WTC11 (cell line): ENCODE measurements at regions not wholly inside any gene's neighbourhood (a gene's known extent, or its start where the extent isn't known, plus 50 kb on each side); places are given as distances from the start of the nearest gene placed in this dataset.

Experiments used
- ATAC-seq: fragments of 200-7000 bp; cut with Tn5 transposase; 2 replicates; pipeline ENCODE4 v1.10.0; 2021; ENCODE audit warnings: mild to moderate bottlenecking, moderate library complexity
- CTCF ChIA-PET: fragments of 300-600 bp; sonication (Branson Sonifier 250); formaldehyde crosslinking; loops from one replicate; lab custom pipeline; 2021; ENCODE audit warnings: antibody characterized with exemption; lab: Charles Lee
- POLR2A ChIA-PET: fragments of 350-600 bp; sonication (Branson Sonifier 250); formaldehyde crosslinking; loops from one replicate; lab custom pipeline; 2021; ENCODE audit warnings: antibody characterized with exemption; lab: Charles Lee
- DNase-seq: peaks from one replicate; pipeline ENCODE4 v3.0.0; 2021; ENCODE audit warnings: low spot score
- H3K27ac Mint-ChIP-seq: 2 replicates; pipeline ENCODE4 v1.8.0; 2021; ENCODE audit warnings: mixed read lengths
- H3K27me3 Mint-ChIP-seq: 2 replicates; pipeline ENCODE4 v1.8.0; 2021; ENCODE audit warnings: low read depth, mild to moderate bottlenecking, moderate library complexity, mixed read lengths
- H3K36me3 Mint-ChIP-seq: 2 replicates; pipeline ENCODE4 v1.8.0; 2021; ENCODE audit warnings: mixed read lengths
- H3K4me1 Mint-ChIP-seq: 2 replicates; pipeline ENCODE4 v1.8.0; 2022; ENCODE audit warnings: mixed read lengths
- H3K4me3 Mint-ChIP-seq: 2 replicates; pipeline ENCODE4 v1.8.0; 2021; ENCODE audit warnings: mild to moderate bottlenecking, moderate library complexity, mixed read lengths
- H3K9me3 Mint-ChIP-seq: 2 replicates; pipeline ENCODE4 v1.8.0; 2021; ENCODE audit warnings: mixed read lengths
- AFF4 ChIP-seq: sonication (generic); formaldehyde crosslinking; IDR thresholded peaks from 2 replicates; pipeline ENCODE4 v1.8.1; 2023; ENCODE audit warnings: mild to moderate bottlenecking, missing genetic modification reagents, borderline replicate concordance
- ATF1 ChIP-seq: sonication (generic); formaldehyde crosslinking; IDR thresholded peaks from 2 replicates; pipeline ENCODE4 v1.8.1; 2023; ENCODE audit warnings: mild to moderate bottlenecking, moderate library complexity, missing genetic modification reagents
- CDX4 ChIP-seq: fragments of 250-450 bp; sonication (Bioruptor Pico); IDR thresholded peaks from 2 replicates; pipeline ENCODE4 v1.9.0; 2021; ENCODE audit warnings: moderate library complexity, mild to moderate bottlenecking, inconsistent platforms, borderline replicate concordance
- ELF4 ChIP-seq: sonication (generic); formaldehyde crosslinking; IDR thresholded peaks from 2 replicates; pipeline ENCODE4 v1.8.1; 2022; ENCODE audit warnings: low read depth, mild to moderate bottlenecking, moderate library complexity, missing genetic modification reagents
- ESRRA ChIP-seq: sonication (generic); formaldehyde crosslinking; IDR thresholded peaks from 2 replicates; pipeline ENCODE4 v1.8.1; 2022; ENCODE audit warnings: mild to moderate bottlenecking, missing genetic modification reagents, borderline replicate concordance
- FOXP4 ChIP-seq: sonication (generic); formaldehyde crosslinking; IDR thresholded peaks from 2 replicates; pipeline ENCODE4 v1.8.0; 2022; ENCODE audit warnings: mild to moderate bottlenecking, missing genetic modification reagents
- GABPB1 ChIP-seq: sonication (generic); formaldehyde crosslinking; IDR thresholded peaks from 2 replicates; pipeline ENCODE4 v1.8.1; 2023; ENCODE audit warnings: mild to moderate bottlenecking, missing genetic modification reagents
- GRHL2 ChIP-seq: fragments of 250-450 bp; sonication (Bioruptor Pico); IDR thresholded peaks from 2 replicates; pipeline ENCODE4 v1.8.0; 2022; ENCODE audit warnings: mild to moderate bottlenecking, moderate library complexity; ENCODE audit not compliant: insufficient replicate concordance, severe bottlenecking
- KAT7 ChIP-seq: sonication (generic); formaldehyde crosslinking; IDR thresholded peaks from 2 replicates; pipeline ENCODE4 v1.8.1; 2023; ENCODE audit warnings: missing genetic modification reagents, mild to moderate bottlenecking, borderline replicate concordance
- NR1H2 ChIP-seq: sonication (generic); formaldehyde crosslinking; IDR thresholded peaks from 2 replicates; pipeline ENCODE4 v1.9.0; 2021; ENCODE audit warnings: mild to moderate bottlenecking, moderate library complexity, missing genetic modification reagents
- PRRX2 ChIP-seq: fragments of 250-450 bp; sonication (Bioruptor Pico); IDR thresholded peaks from 2 replicates; pipeline ENCODE4 v1.8.0; 2021; ENCODE audit warnings: mild to moderate bottlenecking
- SMAD4 ChIP-seq: sonication (generic); formaldehyde crosslinking; IDR thresholded peaks from 2 replicates; pipeline ENCODE4 v1.8.0; 2022; ENCODE audit warnings: mild to moderate bottlenecking, missing genetic modification reagents
- TP53 ChIP-seq: sonication (generic); formaldehyde crosslinking; IDR thresholded peaks from 2 replicates; pipeline ENCODE4 v1.8.1; 2023; ENCODE audit warnings: mild to moderate bottlenecking, missing genetic modification reagents
- ZMAT4 ChIP-seq: fragments of 250-450 bp; sonication (Bioruptor Pico); IDR thresholded peaks from 2 replicates; pipeline ENCODE4 v1.9.0; 2021; ENCODE audit warnings: mild to moderate bottlenecking
- ZNF138 ChIP-seq: sonication (generic); formaldehyde crosslinking; conservative IDR thresholded peaks from 2 replicates; pipeline ENCODE4 v1.8.1; 2022; ENCODE audit warnings: mild to moderate bottlenecking, moderate library complexity, missing genetic modification reagents
- ZNF232 ChIP-seq: sonication (generic); formaldehyde crosslinking; IDR thresholded peaks from 2 replicates; pipeline ENCODE4 v1.8.0; 2022; ENCODE audit warnings: mild to moderate bottlenecking, missing genetic modification reagents
- ZNF263 ChIP-seq: sonication (generic); formaldehyde crosslinking; IDR thresholded peaks from 2 replicates; pipeline ENCODE4 v1.8.1; 2022; ENCODE audit warnings: low read depth, mild to moderate bottlenecking, moderate library complexity, missing genetic modification reagents
- ZNF512 ChIP-seq: sonication (generic); formaldehyde crosslinking; IDR thresholded peaks from 2 replicates; pipeline ENCODE4 v1.8.1; 2022; ENCODE audit warnings: missing genetic modification reagents, borderline replicate concordance
- ZNF671 ChIP-seq: fragments of 250-450 bp; sonication (Bioruptor Pico); IDR thresholded peaks from 2 replicates; pipeline ENCODE4 v1.8.0; 2021; ENCODE audit warnings: mild to moderate bottlenecking

GRCh38 chr2:40535972-40536371 is 84.1 kb upstream of the SLC8A1 start:
- ChIA-PET POLR2A (no interaction called here), CTCF (no interaction called here)
- TF ChIP-seq ZNF263 (CRISPR knock-in tag) = no peak
- TF ChIP-seq TP53 (CRISPR knock-in tag) = no peak
- TF ChIP-seq ATF1 (CRISPR knock-in tag) = no peak
- TF ChIP-seq ELF4 (CRISPR knock-in tag) = no peak
- TF ChIP-seq SMAD4 = no peak
- TF ChIP-seq FOXP4 (CRISPR knock-in tag) = no peak
- no peak for TF ChIP-seq ZNF138 (CRISPR knock-in tag)
- no peak for TF ChIP-seq PRRX2
- TF ChIP-seq ZNF671 (CRISPR knock-in tag) = no peak
- TF ChIP-seq GRHL2 (CRISPR knock-in tag) = no peak
- no peak for TF ChIP-seq AFF4 (CRISPR knock-in tag)
- no peak for TF ChIP-seq NR1H2 (CRISPR knock-in tag)
- no peak for TF ChIP-seq ZNF512 (CRISPR knock-in tag)
- TF ChIP-seq ZNF232 (CRISPR knock-in tag) = no peak
- no peak for TF ChIP-seq ESRRA
- no peak for TF ChIP-seq KAT7 (CRISPR knock-in tag)
- no peak for TF ChIP-seq GABPB1 (CRISPR knock-in tag)
- no peak for TF ChIP-seq CDX4 (CRISPR knock-in tag)
- no peaks in the 10 kb centered on the region for H3K9me3 Mint-ChIP-seq
- no peak overlapping the region for H3K4me3 Mint-ChIP-seq
- H3K27ac Mint-ChIP-seq = no peak overlapping the region
- DNase-seq = no peak
- no peak for ATAC-seq
- H3K4me1 Mint-ChIP-seq = no peaks in the 10 kb centered on the region
- no peaks in the 10 kb centered on the region for H3K27me3 Mint-ChIP-seq
- no peaks in the 10 kb centered on the region for H3K36me3 Mint-ChIP-seq

GRCh38 chr2:40540026-40540425 is 88.1 kb upstream of the SLC8A1 start:
- Mint-ChIP-seq H3K27me3 (no peaks in the 10 kb centered on the region), H3K27ac (no peak overlapping the region), H3K36me3 (no peaks in the 10 kb centered on the region), H3K4me3 (no peak overlapping the region), H3K9me3 (no peaks in the 10 kb centered on the region), H3K4me1 (peaks cover 18% of the 10 kb centered on the region)
- ATAC-seq (no peak), DNase-seq (no peak)
- no peak for TF ChIP-seq ZMAT4 (CRISPR knock-in tag)
- ChIA-PET CTCF (interaction anchor here (2.8 kb wide), 1 partner anchor 15 kb away, joined by 10 read pairs; no protein-coding TSS in a partner anchor), POLR2A (no interaction called here)
